Gastrocnemius medialis (tissue), 4 donors: ENCODE measurements at regions not wholly inside any gene's neighbourhood (a gene's known extent, or its start where the extent isn't known, plus 50 kb on each side); places are given as distances from the start of the nearest gene placed in this dataset.
"Not testable (repeated sequence)": the region's sequence is repeated elsewhere in the genome, so short reads cannot be mapped to it uniquely, and the experiment has no call there.

ENCODE experiments used
- ATAC-seq, 2 donors: fragments of 150-250 bp; one replicate each; pipeline ENCODE4 v1.9.1; 2016
- DNase-seq, 2 donors: peaks; one replicate each; pipeline ENCODE4 v3.0.0-alpha.2; 2019
- H3K27ac ChIP-seq, 4 donors: fragments of 200-600 bp; sonication (generic); 1 replicate in 1 of 4; 2 replicates in 3 of 4; pipeline ENCODE4 v1.5.1; 2016 to 2018; ENCODE audit warnings: mild to moderate bottlenecking in 2 of 4, moderate library complexity in 1 of 4
- H3K27me3 ChIP-seq, 3 donors: fragments of 200-600 bp; sonication (generic) in 2 of 3; 1 replicate in 1 of 3; 2 replicates in 2 of 3; pipeline versions ENCODE4 v1.5.1 to v1.6.0; 2016 to 2019; ENCODE audit warnings: mild to moderate bottlenecking in 1 of 3, moderate library complexity in 1 of 3
- H3K36me3 ChIP-seq, 2 donors: fragments of 200-600 bp; sonication (generic) in 1 of 2; one replicate each; pipeline ENCODE4 v1.5.1; 2017 to 2018
- H3K4me1 ChIP-seq, 2 donors: fragments of 200-600 bp; sonication (generic) in 1 of 2; one replicate each; pipeline ENCODE4 v1.5.1; 2016 to 2017; ENCODE audit warnings: mild to moderate bottlenecking in 2 of 2
- H3K4me3 ChIP-seq, 4 donors: fragments of 200-600 bp; sonication (generic) in 3 of 4; 1 replicate in 1 of 4; 2 replicates in 3 of 4; pipeline ENCODE4 v1.5.1; 2016 to 2019; ENCODE audit warnings: mild to moderate bottlenecking in 2 of 4
- H3K9me3 ChIP-seq, 3 donors: fragments of 200-600 bp; sonication (generic) in 2 of 3; 1 replicate in 1 of 3; 2 replicates in 2 of 3; pipeline ENCODE4 v1.5.1; 2016 to 2019
- CTCF ChIP-seq, 5 experiments: fragments of 450-650 bp in 3 of 5; fragments of 200-600 bp in 2 of 5; sonication (generic) in 2 of 5; IDR thresholded peaks in 4 of 5; conservative IDR thresholded peaks in 1 of 5; 1 replicate in 4 of 5; 2 replicates in 1 of 5; pipeline ENCODE4 v1.5.1; 2016 to 2019; ENCODE audit warnings: antibody characterized with exemption in 5 of 5, mild to moderate bottlenecking in 3 of 5, moderate library complexity in 3 of 5
- POLR2A ChIP-seq, 2 donors: fragments of 450-650 bp; IDR thresholded peaks; one replicate each; pipeline ENCODE4 v1.6.1; 2017; ENCODE audit warnings: antibody characterized with exemption in 2 of 2, mild to moderate bottlenecking in 2 of 2, moderate library complexity in 2 of 2
- in situ Hi-C, 4 donors: fragments of 200-750 bp; cut with MboI; loops; one replicate each; pipeline versions ENCODE4 v1.15.0 to v1.8.0; 2017; ENCODE audit warnings: low sequenced_read_pairs in 4 of 4
- intact Hi-C: fragments of 100-400 bp; cut with DNase I; formaldehyde crosslinking; loops from one replicate; pipeline ENCODE4 v1.15.1; 2023; ENCODE audit warnings: low total_unique reads

GRCh38 chr13:33352526-33352925 lies 67.0 kb upstream of the STARD13 start:
- peak; percentile 76 to 81 for DNase-seq
- TF ChIP-seq CTCF (IDR thresholded peaks at IDR 0.05 in 4 of 5, conservative IDR thresholded peaks at IDR 0.05 in 1 of 5), result no peak
- no peak for TF ChIP-seq POLR2A (IDR thresholded peaks at IDR 0.05)
- H3K4me1 ChIP-seq, result peaks cover 23 to 42% of the 10 kb centered on the region in 2 donors
- in situ Hi-C loops (loop anchor here in 1 of 4 donors (10.0 kb wide), 1 partner anchor 68 kb away; the partner anchor contains the start of gene STARD13), intact Hi-C loops (loop anchor here (5.0 kb wide), 1 partner anchor 225 kb away; no protein-coding TSS in a partner anchor)
- H3K9me3 ChIP-seq, result no peaks in the 10 kb centered on the region
- peak overlapping the region; percentile 59 to 77 (median 64) for H3K27ac ChIP-seq
- no peaks in the 10 kb centered on the region for H3K36me3 ChIP-seq
- no peak overlapping the region for H3K4me3 ChIP-seq
- ATAC-seq, result peak; percentile 51 to 55
- no peaks in the 10 kb centered on the region for H3K27me3 ChIP-seq

GRCh38 chr13:33353210-33353609 lies 67.7 kb upstream of the STARD13 start:
- in situ Hi-C loops, result loop anchor here in 1 of 4 donors (10.0 kb wide), 1 partner anchor 68 kb away; the partner anchor contains the start of gene STARD13
- Histone ChIP-seq H3K4me3 (no peak overlapping the region), H3K4me1 (peaks cover 23 to 42% of the 10 kb centered on the region in 2 donors), H3K27ac (peak overlapping the region; percentile 59 to 77 (median 64)), H3K27me3 (no peaks in the 10 kb centered on the region), H3K36me3 (no peaks in the 10 kb centered on the region), H3K9me3 (no peaks in the 10 kb centered on the region)
- DNase-seq (peak; percentile 67 to 73), ATAC-seq (peak; percentile 29 to 49)
- intact Hi-C loops, result loop anchor here (5.0 kb wide), 1 partner anchor 226 kb away; no protein-coding TSS in a partner anchor
- no peak for TF ChIP-seq CTCF (IDR thresholded peaks at IDR 0.05 in 4 of 5, conservative IDR thresholded peaks at IDR 0.05 in 1 of 5)
- TF ChIP-seq POLR2A (IDR thresholded peaks at IDR 0.05), result peak; percentile 19 to 34

- intact Hi-C loops, result loop anchor here (2.0 to 5.0 kb wide), 2 partner anchors 189 to 226 kb away; no protein-coding TSS in a partner anchor
- in situ Hi-C loops, result loop anchor here in 1 of 4 donors (10.0 kb wide), 1 partner anchor 69 kb away; the partner anchor contains the start of gene STARD13
- DNase-seq (no peak), ATAC-seq (no peak)
- no peaks in the 10 kb centered on the region for H3K36me3 ChIP-seq
- no peaks in the 10 kb centered on the region for H3K9me3 ChIP-seq
- H3K27ac ChIP-seq, result peak overlapping the region in 3 of 4 donors; percentile 35 to 77 (median 65)
- no peaks in the 10 kb centered on the region for H3K27me3 ChIP-seq
- TF ChIP-seq POLR2A (IDR thresholded peaks at IDR 0.05), result no peak
- TF ChIP-seq CTCF (IDR thresholded peaks at IDR 0.05 in 4 of 5, conservative IDR thresholded peaks at IDR 0.05 in 1 of 5), result no peak
- H3K4me3 ChIP-seq, result no peak overlapping the region
- peaks cover 23 to 42% of the 10 kb centered on the region in 2 donors for H3K4me1 ChIP-seq
These were observed 68.1 kb upstream of the STARD13 start for GRCh38 chr13:33353646-33354045.

- H3K4me3 ChIP-seq, result no peak overlapping the region
- H3K36me3 ChIP-seq, result no peaks in the 10 kb centered on the region
- peak; percentile 83 to 88 for ATAC-seq
- peak overlapping the region; percentile 11 to 63 (median 42) for H3K27ac ChIP-seq
- in situ Hi-C loops (loop anchor here in 1 of 4 donors (10.0 kb wide), 1 partner anchor 71 kb away; the partner anchor contains the start of gene STARD13), intact Hi-C loops (loop anchor here (2.0 kb wide), 1 partner anchor 187 kb away; no protein-coding TSS in a partner anchor)
- no peaks in the 10 kb centered on the region for H3K27me3 ChIP-seq
- TF ChIP-seq POLR2A (IDR thresholded peaks at IDR 0.05), result peak in 1 of 2 donors; percentile 9
- TF ChIP-seq CTCF (IDR thresholded peaks at IDR 0.05 in 4 of 5, conservative IDR thresholded peaks at IDR 0.05 in 1 of 5), result no peak
- H3K4me1 ChIP-seq, result peaks cover 23 to 42% of the 10 kb centered on the region in 2 donors
- DNase-seq, result peak; percentile 41 to 54
- H3K9me3 ChIP-seq, result no peaks in the 10 kb centered on the region
These were observed 69.8 kb upstream of the STARD13 start for GRCh38 chr13:33355201-33355895.

- H3K27me3 ChIP-seq, intact Hi-C loops, DNase-seq, ATAC-seq, H3K4me3 ChIP-seq, H3K9me3 ChIP-seq, H3K27ac ChIP-seq, H3K36me3 ChIP-seq: not testable (repeated sequence)
- in situ Hi-C loops, result loop anchor here in 1 of 4 donors (10.0 kb wide), 1 partner anchor 73 kb away; the partner anchor contains the start of gene STARD13
- H3K4me1 ChIP-seq, result peaks cover 0 to 19% of the 10 kb centered on the region in 2 donors
These were observed 72.5 kb upstream of the STARD13 start for GRCh38 chr13:33358076-33358475.
